NCI-H774 (cell line): ENCODE measurements at regions not wholly inside any gene's neighbourhood (a gene's known extent, or its start where the extent isn't known, plus 50 kb on each side); places are given as distances from the start of the nearest gene placed in this dataset.
A peak's percentile ranks its signal among the peaks of the same experiment; 100 is the strongest.
"Not testable (repeated sequence)": the region's sequence is repeated elsewhere in the genome, so short reads cannot be mapped to it uniquely, and the experiment has no call there.

Source experiments
- DNase-seq: peaks from one replicate; lab custom pipeline; 2025; lab: John Stamatoyannopoulos, UW

GRCh38 chr16:51852892-51853291 lies 694.1 kb downstream of the TOX3 start:
- DNase-seq: no peak

GRCh38 chr16:51851111-51851510 lies 695.8 kb downstream of the TOX3 start:
- DNase-seq: no peak

- DNase-seq: no peak
Observed at GRCh38 chr16:51849715-51850114, 697.2 kb downstream of the TOX3 start.

GRCh38 chr16:51845586-51846305 lies 694.7 kb upstream of the SALL1 start:
- no peak for DNase-seq

- no peak for DNase-seq
Observed at GRCh38 chr16:51839727-51840462, 688.8 kb upstream of the SALL1 start.

GRCh38 chr16:51834794-51835193 lies 683.7 kb upstream of the SALL1 start:
- DNase-seq: no peak

GRCh38 chr16:51834133-51834532 lies 683.1 kb upstream of the SALL1 start:
- no peak for DNase-seq

GRCh38 chr16:51831595-51832367 lies 680.7 kb upstream of the SALL1 start:
- DNase-seq: no peak

GRCh38 chr16:51831034-51831433 lies 680.0 kb upstream of the SALL1 start:
- not testable (repeated sequence) for DNase-seq

- DNase-seq: no peak
Observed at GRCh38 chr16:51825779-51826178, 674.7 kb upstream of the SALL1 start.

- no peak for DNase-seq
Observed at GRCh38 chr16:51822471-51822870, 671.4 kb upstream of the SALL1 start.

- DNase-seq: no peak
Observed at GRCh38 chr16:51821527-51821926, 670.5 kb upstream of the SALL1 start.

GRCh38 chr16:51820176-51820575 lies 669.1 kb upstream of the SALL1 start:
- no peak for DNase-seq

GRCh38 chr16:51818342-51818944 lies 667.4 kb upstream of the SALL1 start:
- DNase-seq: peak; percentile 34

GRCh38 chr16:51816929-51817328 lies 665.9 kb upstream of the SALL1 start:
- DNase-seq: no peak

- no peak for DNase-seq
Observed at GRCh38 chr16:51815523-51815922, 664.5 kb upstream of the SALL1 start.

- no peak for DNase-seq
Observed at GRCh38 chr16:51814617-51815016, 663.5 kb upstream of the SALL1 start.

- DNase-seq: no peak
Observed at GRCh38 chr16:51813609-51814008, 662.5 kb upstream of the SALL1 start.

- DNase-seq: no peak
Observed at GRCh38 chr16:51812945-51813344, 661.9 kb upstream of the SALL1 start.

GRCh38 chr16:51807551-51807950 lies 656.5 kb upstream of the SALL1 start:
- no peak for DNase-seq

- no peak for DNase-seq
Observed at GRCh38 chr16:51801635-51802034, 650.6 kb upstream of the SALL1 start.

GRCh38 chr16:51797669-51798259 lies 646.7 kb upstream of the SALL1 start:
- DNase-seq: no peak
